NOMO-1 (cell line): ENCODE measurements at regions not wholly inside any gene's neighbourhood (a gene's known extent, or its start where the extent isn't known, plus 50 kb on each side); places are given as distances from the start of the nearest gene placed in this dataset.

ENCODE experiments used
- DNase-seq, 2 experiments: peaks; one replicate each; lab custom pipeline; 2025; ENCODE audit not compliant: unreplicated experiment in 2 of 2; lab: John Stamatoyannopoulos, UW

DNA sequence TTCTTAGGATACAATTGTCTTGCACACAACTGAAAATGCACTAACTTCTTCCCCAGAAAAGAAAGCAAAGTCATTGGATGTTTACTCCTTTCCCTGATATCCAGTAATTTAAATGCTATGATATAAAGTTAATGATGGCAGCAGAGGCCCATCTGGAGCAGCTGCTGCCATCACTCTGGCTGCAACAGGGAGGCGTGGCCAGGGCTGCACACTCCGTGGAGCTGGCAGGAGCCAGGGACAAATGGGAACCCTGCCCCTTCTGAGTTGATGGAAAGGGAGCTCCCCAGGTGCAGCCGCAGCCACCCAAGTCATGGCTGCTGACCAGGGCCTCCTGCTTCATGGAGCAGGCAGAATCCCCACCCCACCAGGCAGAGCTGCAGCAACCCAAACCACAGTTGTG is 72.6 kb upstream of the ALDH1A3 start:
- no peak for DNase-seq

DNA sequence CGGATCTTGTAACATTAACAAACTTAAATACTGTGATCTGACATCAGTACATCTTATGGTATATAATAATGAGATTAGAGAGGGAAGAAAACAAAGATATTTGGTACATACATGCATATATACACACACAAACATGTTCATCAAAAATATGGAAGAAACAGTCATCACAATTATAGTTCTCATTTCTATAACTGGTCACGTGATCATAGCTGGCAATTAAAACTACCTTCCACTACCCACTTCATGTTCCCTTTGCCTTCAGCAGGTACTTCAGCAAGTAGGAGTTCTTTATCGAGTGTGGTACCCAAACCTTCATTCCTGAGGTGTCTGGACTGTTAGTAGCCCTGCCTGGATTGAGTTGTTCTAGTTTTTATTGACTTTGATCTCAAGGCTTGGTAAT is 70.9 kb upstream of the ALDH1A3 start:
- DNase-seq = no peak

DNA sequence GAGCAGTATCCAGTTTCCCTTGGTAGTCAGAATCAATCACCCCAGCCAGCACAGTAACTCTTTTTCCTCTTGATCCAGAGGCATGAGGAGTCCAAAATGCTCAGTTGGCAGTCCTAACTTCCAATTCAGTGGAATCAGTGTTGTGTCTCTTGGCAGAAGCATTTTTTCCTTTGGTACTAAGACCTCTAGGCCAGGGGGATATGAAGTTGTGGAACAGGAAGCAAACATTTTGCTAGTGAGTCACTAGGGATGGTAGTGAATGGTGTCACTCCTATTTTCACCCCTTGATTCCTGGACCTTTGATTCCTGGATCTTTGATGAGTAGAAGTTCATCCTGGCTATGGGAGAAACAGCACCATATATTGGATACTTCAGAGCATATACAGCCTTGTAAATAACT is 70.5 kb upstream of the ALDH1A3 start:
- DNase-seq = no peak

DNA sequence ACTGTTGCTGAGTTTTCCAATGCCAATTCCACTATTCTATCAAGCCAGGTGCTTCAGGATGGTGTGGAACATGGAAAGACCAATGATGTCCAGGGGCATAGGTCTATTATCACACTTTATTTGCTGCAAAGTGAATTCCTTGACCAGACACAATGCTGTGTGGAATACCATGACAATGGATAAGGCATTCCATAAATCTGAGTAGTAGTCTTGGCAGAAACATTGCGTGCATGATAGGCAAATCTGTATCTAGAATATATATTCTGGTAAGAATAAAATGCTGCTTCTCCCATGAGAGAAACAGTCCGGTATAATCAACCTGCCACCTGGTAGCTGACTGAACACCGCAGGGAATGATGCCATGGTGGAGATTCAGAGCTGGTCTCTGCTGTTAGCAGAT is 70.0 kb upstream of the ALDH1A3 start:
- DNase-seq = no peak

DNA sequence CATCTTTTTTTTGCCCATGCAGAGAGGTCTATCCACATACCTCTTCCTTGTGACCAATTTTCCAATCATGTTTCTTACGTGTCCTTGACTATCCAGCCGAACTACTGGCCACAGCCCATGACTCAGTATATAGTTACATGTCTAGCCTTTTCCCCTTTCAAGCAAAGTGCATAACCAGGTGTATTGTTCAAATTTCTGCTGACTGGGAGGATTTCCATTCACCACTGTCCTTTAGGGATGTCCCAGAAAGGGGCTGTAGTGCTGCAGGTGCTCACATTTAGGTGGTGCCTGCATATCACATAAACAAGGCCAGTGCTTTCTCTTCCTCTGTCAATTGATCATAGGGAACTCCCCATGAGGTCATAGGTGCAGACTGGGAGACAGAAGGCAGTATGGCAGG is 69.4 kb upstream of the ALDH1A3 start:
- DNase-seq = no peak

DNA sequence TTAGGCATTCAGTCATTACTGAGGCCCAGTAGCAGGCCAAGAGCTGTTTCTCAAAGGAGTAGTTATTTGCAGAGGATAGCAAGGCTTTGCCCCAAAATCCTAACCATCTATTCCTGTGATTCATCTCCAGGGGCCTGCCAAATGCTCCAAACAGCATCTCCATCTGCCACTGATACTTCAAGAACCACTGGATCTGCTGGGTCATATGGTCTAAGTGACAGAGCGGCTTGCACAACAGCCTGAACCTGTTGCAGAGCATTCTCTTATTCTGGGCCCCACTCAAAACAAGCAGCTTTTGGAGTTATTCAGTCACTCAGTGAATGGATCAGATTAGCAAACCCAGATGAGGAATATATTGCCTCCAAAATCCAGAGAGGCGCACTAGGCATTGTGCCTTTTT is 68.8 kb upstream of the ALDH1A3 start:
- no peak for DNase-seq

DNA sequence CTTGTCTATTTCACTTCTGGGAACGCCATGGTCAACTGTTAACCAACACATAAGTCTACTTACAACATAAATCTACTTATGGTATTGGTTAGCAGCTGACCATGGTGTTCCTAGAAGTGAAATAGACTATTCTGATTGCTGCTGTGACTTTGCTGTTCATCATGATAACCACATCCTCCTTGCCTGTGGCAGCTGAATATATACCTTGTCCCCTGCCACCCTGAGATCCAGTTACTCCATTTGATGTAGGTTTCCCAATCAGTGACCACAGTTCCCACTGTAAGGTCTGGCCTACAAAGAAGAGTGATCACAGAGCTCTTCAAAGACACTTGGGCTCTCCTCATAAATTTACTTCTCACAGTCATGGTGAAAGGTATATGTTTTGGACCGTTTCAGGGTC is 66.8 kb upstream of the ALDH1A3 start:
- DNase-seq = peak; percentile 84 to 95

DNA sequence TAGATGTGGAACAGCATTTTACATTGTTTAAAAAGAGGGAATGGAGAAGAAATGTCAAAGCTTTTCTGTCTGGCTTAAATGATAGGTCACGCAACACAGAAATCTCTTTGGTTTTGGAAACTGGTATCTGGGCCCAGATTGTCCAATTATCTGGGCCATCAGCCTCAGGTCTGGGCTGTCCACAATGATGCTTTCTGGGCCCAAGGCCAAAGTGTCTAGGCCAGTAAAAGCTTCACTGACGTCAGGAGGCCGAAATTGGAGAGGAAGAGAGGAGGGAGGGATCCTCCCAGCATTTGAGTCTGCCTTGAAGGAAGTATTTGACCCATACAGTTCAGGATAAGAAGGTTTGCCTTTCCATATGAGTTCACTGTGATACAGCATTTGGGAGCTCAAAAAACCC is 60.7 kb upstream of the ALDH1A3 start:
- DNase-seq = no peak

DNA sequence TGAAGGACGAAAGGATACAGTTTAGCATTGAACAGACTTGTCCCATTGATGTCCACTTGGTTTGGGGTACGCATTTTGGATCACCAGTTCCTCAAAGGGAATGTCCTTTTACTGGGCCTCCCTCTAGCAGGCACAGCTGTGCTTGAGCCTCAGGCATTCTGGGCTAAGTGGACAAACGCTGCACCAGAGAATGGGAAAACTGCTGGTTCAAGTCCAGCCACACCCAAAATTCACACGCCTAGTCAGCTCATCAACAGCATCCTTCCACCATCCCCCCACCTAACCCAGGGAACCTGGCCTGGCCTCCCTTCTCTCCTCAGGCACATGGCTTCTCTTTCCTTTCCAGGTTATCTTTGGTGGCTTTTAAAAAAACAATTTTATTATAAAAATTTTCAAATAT is 59.1 kb upstream of the ALDH1A3 start:
- no peak for DNase-seq

DNA sequence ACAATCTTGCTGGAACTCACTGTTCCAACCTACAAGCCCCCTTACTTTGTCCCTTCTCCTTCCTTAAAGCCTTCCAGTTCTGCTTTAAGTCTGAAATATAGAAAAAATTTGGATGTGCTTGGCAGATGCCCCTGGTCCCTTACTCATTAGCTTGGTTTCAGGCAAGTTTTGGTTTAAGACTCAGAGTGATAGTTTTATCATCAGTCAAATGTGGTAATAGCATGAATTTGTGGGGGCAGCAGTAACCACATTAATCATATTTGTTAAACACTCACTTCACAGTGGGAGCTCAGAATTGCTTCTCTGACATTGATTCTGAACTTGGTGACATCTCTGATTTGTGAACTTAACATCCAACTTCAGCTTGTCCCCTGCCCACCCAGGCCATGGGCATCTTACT is 58.3 kb upstream of the ALDH1A3 start:
- DNase-seq = no peak

DNA sequence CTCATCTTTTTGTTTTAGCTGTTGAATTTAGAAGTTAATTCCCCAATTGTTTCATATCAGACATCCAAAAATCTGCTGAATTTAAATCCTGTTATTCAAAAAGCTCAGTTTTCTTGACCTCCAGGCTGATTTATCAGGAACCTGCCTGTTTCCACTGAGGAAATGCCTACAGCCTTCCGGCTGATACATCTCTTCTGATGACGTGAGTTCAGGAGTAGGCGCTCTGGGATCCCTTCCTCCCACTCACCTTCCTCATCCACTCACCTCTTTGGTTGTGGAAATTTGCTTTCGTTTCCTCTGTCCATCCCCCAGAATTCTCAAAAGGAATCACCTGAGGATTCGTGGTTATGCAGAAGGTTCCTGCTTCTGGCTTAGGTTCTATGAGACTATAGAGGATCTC is 55.4 kb upstream of the ALDH1A3 start:
- no peak for DNase-seq

DNA sequence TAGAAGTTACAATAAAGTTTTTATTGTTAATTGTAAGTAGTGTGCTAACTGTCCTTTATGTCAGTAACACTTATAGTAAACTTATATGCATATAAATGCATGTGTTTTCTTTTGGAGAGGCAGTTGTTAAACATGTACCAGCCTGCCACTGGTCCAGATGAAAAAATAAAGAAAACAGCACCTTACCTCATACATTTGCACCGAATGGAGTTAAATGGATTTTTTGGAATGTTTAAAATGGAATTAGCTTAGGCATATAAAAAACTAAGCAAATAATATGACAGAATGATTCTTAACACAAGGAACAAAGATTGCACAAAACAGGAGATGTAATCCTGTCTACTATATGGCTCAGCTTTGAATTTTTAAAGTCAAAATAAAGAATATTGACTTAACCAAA is 50.2 kb upstream of the ALDH1A3 start:
- DNase-seq = no peak
